ENCODE measurements at regions not wholly inside any gene's neighbourhood (a gene's known extent, or its start where the extent isn't known, plus 50 kb on each side); places are given as distances from the start of the nearest gene placed in this dataset.

GRCh38 chr3:106067711-106068110 lies 198.9 kb upstream of the CBLB start:
- H3K4me2 ChIP-seq (ENCODE audit: insufficient read depth, low read length, poor library complexity, severe bottlenecking): no peak overlapping the region
- no peak overlapping the region for H3K4me3 ChIP-seq (ENCODE audit: low read length in 2 of 2)
- no peak overlapping the region for H3K27ac ChIP-seq (replicated peaks; ENCODE audit: low read length)
- H2BK5ac ChIP-seq (ENCODE audit: low read length): no peak overlapping the region
- H4K8ac ChIP-seq (ENCODE audit: low read depth, low read length): no peak overlapping the region
- peaks cover 0 to 5% of the 10 kb centered on the region in 2 donors for H3K9me3 ChIP-seq (replicated peaks in 1 of 2; ENCODE audit: control insufficient read depth in 2 of 2, insufficient read depth in 1 of 2, low read depth in 1 of 2, low read length in 2 of 2)
- no peak overlapping the region for H4K91ac ChIP-seq (ENCODE audit: low read depth, low read length, poor library complexity)
- no peak overlapping the region for H2BK12ac ChIP-seq (ENCODE audit: low read length)
- no peak overlapping the region for H2BK15ac ChIP-seq (ENCODE audit: low read length)
- no peak overlapping the region for H2AK5ac ChIP-seq (ENCODE audit: low read depth, low read length)
- H3K18ac ChIP-seq (ENCODE audit: low read length): no peak overlapping the region
- H3K14ac ChIP-seq (ENCODE audit: low read length): no peak overlapping the region
- no peak overlapping the region for H2AFZ ChIP-seq (ENCODE audit: low read length)
- no peaks in the 10 kb centered on the region for H3K79me1 ChIP-seq (ENCODE audit: low read depth, low read length)
- no peaks in the 10 kb centered on the region for H3K36me3 ChIP-seq (replicated peaks in 1 of 2; ENCODE audit: control insufficient read depth in 2 of 2, insufficient read depth in 2 of 2, low read length in 2 of 2)
- H3K23ac ChIP-seq (ENCODE audit: low read depth, low read length, poor library complexity): no peak overlapping the region
- no CpG with 5 or more reads among the region's 3 CpGs for WGBS, 2 donors (ENCODE audit: extremely low coverage in 2 of 2, insufficient read length in 2 of 2, insufficient replicate concordance in 1 of 2)
- H3K4me1 ChIP-seq (ENCODE audit: control insufficient read depth in 2 of 2, insufficient read depth in 1 of 2, low read depth in 1 of 2, low read length in 2 of 2): no peaks in the 10 kb centered on the region
- DNase-seq (ENCODE audit: low spot score): no peak
- H3K4ac ChIP-seq (ENCODE audit: low read length): no peak overlapping the region
- H2BK120ac ChIP-seq (ENCODE audit: low read depth, low read length): no peak overlapping the region
- H3K9ac ChIP-seq (ENCODE audit: low read depth, low read length, poor library complexity): no peak overlapping the region
- no peaks in the 10 kb centered on the region for H3K27me3 ChIP-seq (ENCODE audit: control insufficient read depth in 3 of 3, insufficient read depth in 3 of 3, low read depth in 1 of 3, low read length in 3 of 3)

GRCh38 chr3:106068381-106068780 lies 199.6 kb upstream of the CBLB start:
- no peak overlapping the region for H3K4me3 ChIP-seq (ENCODE audit: low read length in 2 of 2)
- no CpG with 5 or more reads among the region's 1 CpG for WGBS, 2 donors (ENCODE audit: extremely low coverage in 2 of 2, insufficient read length in 2 of 2, insufficient replicate concordance in 1 of 2)
- DNase-seq (ENCODE audit: low spot score): no peak

GRCh38 chr3:106068795-106069194 lies 200.0 kb upstream of the CBLB start:
- WGBS, 2 donors (ENCODE audit: extremely low coverage in 2 of 2, insufficient read length in 2 of 2, insufficient replicate concordance in 1 of 2): no CpG with 5 or more reads among the region's 2 CpGs
- Histone ChIP-seq H3K79me1 (ENCODE audit: low read depth, low read length) (no peaks in the 10 kb centered on the region), H3K4ac (ENCODE audit: low read length) (no peak overlapping the region), H3K9ac (ENCODE audit: low read depth, low read length, poor library complexity) (no peak overlapping the region), H2BK5ac (ENCODE audit: low read length) (no peak overlapping the region), H3K27me3 (ENCODE audit: control insufficient read depth in 3 of 3, insufficient read depth in 3 of 3, low read depth in 1 of 3, low read length in 3 of 3) (no peaks in the 10 kb centered on the region), H2BK12ac (ENCODE audit: low read length) (no peak overlapping the region), H3K36me3 (replicated peaks in 1 of 2; ENCODE audit: control insufficient read depth in 2 of 2, insufficient read depth in 2 of 2, low read length in 2 of 2) (no peaks in the 10 kb centered on the region), H3K4me3 (ENCODE audit: low read length in 2 of 2) (no peak overlapping the region), H3K18ac (ENCODE audit: low read length) (no peak overlapping the region), H3K4me2 (ENCODE audit: insufficient read depth, low read length, poor library complexity, severe bottlenecking) (no peak overlapping the region), H3K9me3 (replicated peaks in 1 of 2; ENCODE audit: control insufficient read depth in 2 of 2, insufficient read depth in 1 of 2, low read depth in 1 of 2, low read length in 2 of 2) (peaks cover 0 to 5% of the 10 kb centered on the region in 2 donors), H4K91ac (ENCODE audit: low read depth, low read length, poor library complexity) (no peak overlapping the region), H3K4me1 (ENCODE audit: control insufficient read depth in 2 of 2, insufficient read depth in 1 of 2, low read depth in 1 of 2, low read length in 2 of 2) (no peaks in the 10 kb centered on the region), H2BK120ac (ENCODE audit: low read depth, low read length) (no peak overlapping the region), H2AK5ac (ENCODE audit: low read depth, low read length) (no peak overlapping the region), H2BK15ac (ENCODE audit: low read length) (no peak overlapping the region), H2AFZ (ENCODE audit: low read length) (no peak overlapping the region), H3K27ac (replicated peaks; ENCODE audit: low read length) (no peak overlapping the region), H3K23ac (ENCODE audit: low read depth, low read length, poor library complexity) (no peak overlapping the region), H3K14ac (ENCODE audit: low read length) (no peak overlapping the region), H4K8ac (ENCODE audit: low read depth, low read length) (no peak overlapping the region)
- DNase-seq (ENCODE audit: low spot score): no peak

More at GRCh38 chr3:106068381-106068780, 199.6 kb upstream of the CBLB start:
- Histone ChIP-seq H3K36me3 (replicated peaks in 1 of 2; ENCODE audit: control insufficient read depth in 2 of 2, insufficient read depth in 2 of 2, low read length in 2 of 2) (no peaks in the 10 kb centered on the region), H2AFZ (ENCODE audit: low read length) (no peak overlapping the region), H2BK5ac (ENCODE audit: low read length) (no peak overlapping the region), H3K18ac (ENCODE audit: low read length) (no peak overlapping the region), H2BK15ac (ENCODE audit: low read length) (no peak overlapping the region), H3K79me1 (ENCODE audit: low read depth, low read length) (no peaks in the 10 kb centered on the region), H3K27ac (replicated peaks; ENCODE audit: low read length) (no peak overlapping the region), H2BK12ac (ENCODE audit: low read length) (no peak overlapping the region), H3K9ac (ENCODE audit: low read depth, low read length, poor library complexity) (no peak overlapping the region), H3K4me1 (ENCODE audit: control insufficient read depth in 2 of 2, insufficient read depth in 1 of 2, low read depth in 1 of 2, low read length in 2 of 2) (no peaks in the 10 kb centered on the region), H4K8ac (ENCODE audit: low read depth, low read length) (no peak overlapping the region), H3K27me3 (ENCODE audit: control insufficient read depth in 3 of 3, insufficient read depth in 3 of 3, low read depth in 1 of 3, low read length in 3 of 3) (no peaks in the 10 kb centered on the region), H3K9me3 (replicated peaks in 1 of 2; ENCODE audit: control insufficient read depth in 2 of 2, insufficient read depth in 1 of 2, low read depth in 1 of 2, low read length in 2 of 2) (peaks cover 0 to 5% of the 10 kb centered on the region in 2 donors), H3K14ac (ENCODE audit: low read length) (no peak overlapping the region), H3K4ac (ENCODE audit: low read length) (no peak overlapping the region), H2BK120ac (ENCODE audit: low read depth, low read length) (no peak overlapping the region), H2AK5ac (ENCODE audit: low read depth, low read length) (no peak overlapping the region), H3K4me2 (ENCODE audit: insufficient read depth, low read length, poor library complexity, severe bottlenecking) (no peak overlapping the region), H3K23ac (ENCODE audit: low read depth, low read length, poor library complexity) (no peak overlapping the region), H4K91ac (ENCODE audit: low read depth, low read length, poor library complexity) (no peak overlapping the region)

GRCh38 chr3:106070187-106070586 lies 201.4 kb upstream of the CBLB start:
- Histone ChIP-seq H3K27ac (replicated peaks; ENCODE audit: low read length) (no peak overlapping the region), H4K8ac (ENCODE audit: low read depth, low read length) (no peak overlapping the region), H3K9ac (ENCODE audit: low read depth, low read length, poor library complexity) (no peak overlapping the region), H3K4me2 (ENCODE audit: insufficient read depth, low read length, poor library complexity, severe bottlenecking) (no peak overlapping the region), H3K14ac (ENCODE audit: low read length) (no peak overlapping the region), H3K36me3 (replicated peaks in 1 of 2; ENCODE audit: control insufficient read depth in 2 of 2, insufficient read depth in 2 of 2, low read length in 2 of 2) (no peaks in the 10 kb centered on the region), H2BK12ac (ENCODE audit: low read length) (no peak overlapping the region), H2BK15ac (ENCODE audit: low read length) (no peak overlapping the region), H2BK5ac (ENCODE audit: low read length) (no peak overlapping the region), H3K18ac (ENCODE audit: low read length) (no peak overlapping the region), H3K4me3 (ENCODE audit: low read length in 2 of 2) (no peak overlapping the region), H3K27me3 (ENCODE audit: control insufficient read depth in 3 of 3, insufficient read depth in 3 of 3, low read depth in 1 of 3, low read length in 3 of 3) (no peaks in the 10 kb centered on the region), H3K23ac (ENCODE audit: low read depth, low read length, poor library complexity) (no peak overlapping the region), H2BK120ac (ENCODE audit: low read depth, low read length) (no peak overlapping the region), H3K9me3 (replicated peaks in 1 of 2; ENCODE audit: control insufficient read depth in 2 of 2, insufficient read depth in 1 of 2, low read depth in 1 of 2, low read length in 2 of 2) (no peaks in the 10 kb centered on the region), H2AFZ (ENCODE audit: low read length) (no peak overlapping the region), H3K4me1 (ENCODE audit: control insufficient read depth in 2 of 2, insufficient read depth in 1 of 2, low read depth in 1 of 2, low read length in 2 of 2) (no peaks in the 10 kb centered on the region), H2AK5ac (ENCODE audit: low read depth, low read length) (no peak overlapping the region), H3K4ac (ENCODE audit: low read length) (no peak overlapping the region), H4K91ac (ENCODE audit: low read depth, low read length, poor library complexity) (no peak overlapping the region), H3K79me1 (ENCODE audit: low read depth, low read length) (no peaks in the 10 kb centered on the region)
- no CpG with 5 or more reads among the region's 3 CpGs for WGBS, 2 donors (ENCODE audit: extremely low coverage in 2 of 2, insufficient read length in 2 of 2, insufficient replicate concordance in 1 of 2)
- no peak for DNase-seq (ENCODE audit: low spot score)

All from neuronal stem cell (in vitro differentiated cells).